ENCODE measurements at regions not wholly inside any gene's neighbourhood (a gene's known extent, or its start where the extent isn't known, plus 50 kb on each side); places are given as distances from the start of the nearest gene placed in this dataset.

- TF ChIP-seq ASH2L (IDR thresholded peaks at IDR 0.05; ENCODE audit: low read length) (no peak), POLR2A (IDR thresholded peaks at IDR 0.05; ENCODE audit: control extremely low read depth in 1 of 2, low read depth in 2 of 2, low read length in 2 of 2) (no peak)
These were observed 76.0 kb upstream of the PEG3 start for GRCh38 chr19:56916528-56916927.
